NT2/D1 (cell line): ENCODE measurements at regions not wholly inside any gene's neighbourhood (a gene's known extent, or its start where the extent isn't known, plus 50 kb on each side); places are given as distances from the start of the nearest gene placed in this dataset.

Source experiments
- DNase-seq: peaks from one replicate; pipeline ENCODE4 v3.0.0-alpha.2; 2011; ENCODE audit warnings: low read depth, low spot score
- H3K27me3 ChIP-seq: 2 replicates; pipeline ENCODE4 v1.6.0; 2011; ENCODE audit warnings: mild to moderate bottlenecking; ENCODE audit not compliant: insufficient read length, insufficient read depth
- H3K36me3 ChIP-seq: 2 replicates; pipeline ENCODE4 v1.6.1; 2011; ENCODE audit warnings: mild to moderate bottlenecking, low read length, mixed read lengths; ENCODE audit not compliant: insufficient read depth, insufficient read length
- H3K4me1 ChIP-seq: 2 replicates; pipeline ENCODE4 v1.5.1; 2011; ENCODE audit not compliant: insufficient read depth, insufficient read length
- H3K4me3 ChIP-seq: 2 replicates; pipeline ENCODE4 v1.5.1; 2011; ENCODE audit warnings: low read depth; ENCODE audit not compliant: insufficient read length
- H3K9ac ChIP-seq: 2 replicates; pipeline ENCODE4 v1.6.0; 2011; ENCODE audit warnings: low read depth; ENCODE audit not compliant: insufficient read length
- H3K9me3 ChIP-seq: 2 replicates; pipeline ENCODE4 v1.5.1; 2011; ENCODE audit warnings: mild to moderate bottlenecking, low read length; ENCODE audit not compliant: insufficient read depth
- SUZ12 ChIP-seq: IDR thresholded peaks from 2 replicates; pipeline ENCODE4 v1.6.1; 2011; ENCODE audit not compliant: insufficient read length, insufficient read depth; ENCODE audit errors: extremely low read depth
- YY1 ChIP-seq: IDR thresholded peaks from 2 replicates; pipeline ENCODE4 v1.6.1; 2011; ENCODE audit not compliant: insufficient read length, insufficient read depth
- ZNF274 ChIP-seq: IDR thresholded peaks from 2 replicates; pipeline ENCODE4 v1.6.1; 2011; ENCODE audit warnings: mild to moderate bottlenecking, low read depth, low read length

- no peak for DNase-seq
- H3K36me3 ChIP-seq = no peaks in the 10 kb centered on the region
- TF ChIP-seq YY1 = no peak
These were observed 405.3 kb downstream of the MBD2 start for GRCh38 chr18:53819174-53819573.

GRCh38 chr18:53817976-53818950 is 406.2 kb downstream of the MBD2 start:
- no peak for TF ChIP-seq ZNF274
- no peak for TF ChIP-seq YY1
- no peak for TF ChIP-seq SUZ12
- Histone ChIP-seq H3K9me3 (no peaks in the 10 kb centered on the region), H3K9ac (no peak overlapping the region), H3K27me3 (no peaks in the 10 kb centered on the region), H3K4me3 (no peak overlapping the region), H3K36me3 (no peaks in the 10 kb centered on the region), H3K4me1 (peaks cover 3% of the 10 kb centered on the region)
- no peak for DNase-seq

More at GRCh38 chr18:53819174-53819573, 405.3 kb downstream of the MBD2 start:
- Histone ChIP-seq H3K4me3 (no peak overlapping the region), H3K4me1 (peaks cover 3% of the 10 kb centered on the region), H3K9me3 (no peaks in the 10 kb centered on the region), H3K27me3 (no peaks in the 10 kb centered on the region), H3K9ac (no peak overlapping the region)

GRCh38 chr18:53800171-53800570 is 424.3 kb downstream of the MBD2 start:
- no peak overlapping the region for H3K9ac ChIP-seq
- TF ChIP-seq YY1 = no peak
- TF ChIP-seq SUZ12 = no peak
- no peak for TF ChIP-seq ZNF274
- DNase-seq = no peak
- H3K27me3 ChIP-seq = no peaks in the 10 kb centered on the region
- no peak overlapping the region for H3K4me3 ChIP-seq
- H3K36me3 ChIP-seq = no peaks in the 10 kb centered on the region
- H3K4me1 ChIP-seq = no peaks in the 10 kb centered on the region
- no peaks in the 10 kb centered on the region for H3K9me3 ChIP-seq

GRCh38 chr18:53799134-53799533 is 425.3 kb downstream of the MBD2 start:
- Histone ChIP-seq H3K36me3 (no peaks in the 10 kb centered on the region), H3K9me3 (no peaks in the 10 kb centered on the region), H3K9ac (no peak overlapping the region), H3K27me3 (no peaks in the 10 kb centered on the region), H3K4me3 (no peak overlapping the region), H3K4me1 (no peaks in the 10 kb centered on the region)
- no peak for DNase-seq
- TF ChIP-seq ZNF274 = no peak
- no peak for TF ChIP-seq YY1

GRCh38 chr18:53798516-53798915 is 426.0 kb downstream of the MBD2 start:
- Histone ChIP-seq H3K36me3 (no peaks in the 10 kb centered on the region), H3K9ac (no peak overlapping the region), H3K4me3 (no peak overlapping the region), H3K27me3 (no peaks in the 10 kb centered on the region), H3K4me1 (no peaks in the 10 kb centered on the region), H3K9me3 (no peaks in the 10 kb centered on the region)
- DNase-seq = no peak
- TF ChIP-seq SUZ12 (no peak), ZNF274 (no peak), YY1 (no peak)

- DNase-seq = no peak
- Histone ChIP-seq H3K4me1 (no peaks in the 10 kb centered on the region), H3K9me3 (no peaks in the 10 kb centered on the region), H3K4me3 (no peak overlapping the region), H3K27me3 (no peaks in the 10 kb centered on the region), H3K36me3 (no peaks in the 10 kb centered on the region), H3K9ac (no peak overlapping the region)
- TF ChIP-seq SUZ12 = no peak
These were observed 426.4 kb downstream of the MBD2 start for GRCh38 chr18:53797998-53798495.

GRCh38 chr18:53796040-53796729 is 428.3 kb downstream of the MBD2 start:
- no peaks in the 10 kb centered on the region for H3K36me3 ChIP-seq
- DNase-seq = no peak
- no peak for TF ChIP-seq SUZ12
- H3K27me3 ChIP-seq = no peaks in the 10 kb centered on the region
- H3K4me1 ChIP-seq = no peaks in the 10 kb centered on the region
- no peaks in the 10 kb centered on the region for H3K9me3 ChIP-seq
- no peak overlapping the region for H3K4me3 ChIP-seq
- no peak overlapping the region for H3K9ac ChIP-seq
